Testis (tissue), 2 donors: ENCODE measurements at regions not wholly inside any gene's neighbourhood (a gene's known extent, or its start where the extent isn't known, plus 50 kb on each side); places are given as distances from the start of the nearest gene placed in this dataset.

Experiments used
- DNase-seq: peaks from one replicate; pipeline ENCODE4 v3.0.0-alpha.2; 2019
- H3K27ac ChIP-seq, 2 donors: fragments of 200-600 bp; sonication (generic); one replicate each; pipeline ENCODE4 v1.5.1; 2019
- H3K27me3 ChIP-seq: fragments of 200-600 bp; sonication (generic); one replicate; pipeline ENCODE4 v1.5.1; 2019
- H3K36me3 ChIP-seq: fragments of 200-600 bp; sonication (generic); one replicate; pipeline ENCODE4 v1.5.1; 2017; ENCODE audit warnings: low read depth; ENCODE audit errors: missing control alignments
- H3K4me1 ChIP-seq: fragments of 200-600 bp; sonication (generic); one replicate; pipeline ENCODE4 v1.5.1; 2019
- H3K4me3 ChIP-seq, 2 donors: fragments of 200-600 bp; sonication (generic); one replicate each; pipeline ENCODE4 v1.5.1; 2017 to 2019
- H3K9me3 ChIP-seq: fragments of 200-600 bp; sonication (generic); one replicate; pipeline ENCODE4 v1.5.1; 2017
- CTCF ChIP-seq, 3 experiments: fragments of 450-650 bp in 2 of 3; fragments of 200-600 bp in 1 of 3; sonication (generic) in 1 of 3; IDR thresholded peaks; one replicate each; pipeline ENCODE4 v1.5.1; 2016 to 2019; ENCODE audit warnings: antibody characterized with exemption in 3 of 3, mild to moderate bottlenecking in 2 of 3, moderate library complexity in 1 of 3
- POLR2A ChIP-seq: fragments of 450-650 bp; IDR thresholded peaks from one replicate; pipeline ENCODE4 v1.6.1; 2017; ENCODE audit warnings: antibody characterized with exemption, mild to moderate bottlenecking, moderate library complexity
- WGBS, 2 donors: methylation state at CpG; one replicate each; pipeline ENCODE4 v1.1.5; 2018; 5-methylcytosine and 5-hydroxymethylcytosine counted together
- intact Hi-C: fragments of 100-400 bp; cut with DNase I; formaldehyde crosslinking; loops from one replicate; pipeline ENCODE4 v1.15.1; 2023; ENCODE audit warnings: low total_unique reads

- Histone ChIP-seq H3K36me3 (no peaks in the 10 kb centered on the region), H3K27ac (no peak overlapping the region), H3K4me1 (no peaks in the 10 kb centered on the region), H3K4me3 (no peak overlapping the region), H3K9me3 (no peaks in the 10 kb centered on the region), H3K27me3 (no peaks in the 10 kb centered on the region)
- 94 to 98% methylated on average over 3 to 7 of the region's 7 CpGs for WGBS, 2 donors
- intact Hi-C loops = no loop called here
- TF ChIP-seq CTCF (IDR thresholded peaks at IDR 0.05) (no peak), POLR2A (no peak)
- no peak for DNase-seq
Measured at GRCh38 chr19:5273782-5274181, 66.8 kb downstream of the PTPRS start.

- Histone ChIP-seq H3K4me3 (no peak overlapping the region), H3K36me3 (no peaks in the 10 kb centered on the region), H3K27me3 (no peaks in the 10 kb centered on the region), H3K27ac (no peak overlapping the region), H3K9me3 (no peaks in the 10 kb centered on the region), H3K4me1 (no peaks in the 10 kb centered on the region)
- TF ChIP-seq POLR2A (no peak), CTCF (IDR thresholded peaks at IDR 0.05) (peak; percentile 10 to 44 (median 26))
- intact Hi-C loops = no loop called here
- no peak for DNase-seq
- 85 to 87% methylated on average over 10 of the region's 10 CpGs for WGBS, 2 donors
Measured at GRCh38 chr19:5271145-5271544, 69.5 kb downstream of the PTPRS start.

GRCh38 chr19:5269926-5270325 lies 70.7 kb downstream of the PTPRS start:
- Histone ChIP-seq H3K4me3 (no peak overlapping the region), H3K9me3 (no peaks in the 10 kb centered on the region), H3K4me1 (no peaks in the 10 kb centered on the region), H3K27ac (no peak overlapping the region), H3K27me3 (no peaks in the 10 kb centered on the region), H3K36me3 (no peaks in the 10 kb centered on the region)
- no peak for DNase-seq
- TF ChIP-seq POLR2A (no peak), CTCF (IDR thresholded peaks at IDR 0.05) (no peak)
- 73 to 80% methylated on average over 9 of the region's 9 CpGs for WGBS, 2 donors
- intact Hi-C loops = no loop called here

- Histone ChIP-seq H3K36me3 (no peaks in the 10 kb centered on the region), H3K9me3 (no peaks in the 10 kb centered on the region), H3K27me3 (no peaks in the 10 kb centered on the region), H3K4me3 (no peak overlapping the region), H3K27ac (no peak overlapping the region), H3K4me1 (no peaks in the 10 kb centered on the region)
- WGBS, 2 donors = 89 to 91% methylated on average over 17 of the region's 17 CpGs
- intact Hi-C loops = no loop called here
- no peak for DNase-seq
- TF ChIP-seq CTCF (IDR thresholded peaks at IDR 0.05) = no peak
- no peak for TF ChIP-seq POLR2A
Measured at GRCh38 chr19:5269279-5269678, 71.3 kb downstream of the PTPRS start.

GRCh38 chr19:5268801-5269200 lies 71.8 kb downstream of the PTPRS start:
- no peak overlapping the region for H3K27ac ChIP-seq
- TF ChIP-seq CTCF (IDR thresholded peaks at IDR 0.05) = no peak
- TF ChIP-seq POLR2A = no peak
- no peaks in the 10 kb centered on the region for H3K27me3 ChIP-seq
- no peaks in the 10 kb centered on the region for H3K36me3 ChIP-seq
- H3K4me1 ChIP-seq = no peaks in the 10 kb centered on the region
- DNase-seq = no peak
- 92 to 97% methylated on average over 11 to 13 of the region's 13 CpGs for WGBS, 2 donors
- H3K9me3 ChIP-seq = no peaks in the 10 kb centered on the region
- intact Hi-C loops = no loop called here
- H3K4me3 ChIP-seq = no peak overlapping the region
